CD8-positive, alpha-beta memory T cell (primary cell): ENCODE measurements at regions not wholly inside any gene's neighbourhood (a gene's known extent, or its start where the extent isn't known, plus 50 kb on each side); places are given as distances from the start of the nearest gene placed in this dataset.

Experiments
- CTCF ChIA-PET: fragments of 350-600 bp; sonication (Branson Sonifier 250); formaldehyde crosslinking; loops from one replicate; lab custom pipeline; 2021; ENCODE audit warnings: antibody characterized with exemption; lab: Charles Lee
- POLR2A ChIA-PET: fragments of 350-600 bp; sonication (Branson Sonifier 250); formaldehyde crosslinking; loops from one replicate; lab custom pipeline; 2021; ENCODE audit warnings: antibody characterized with exemption; lab: Charles Lee
- DNase-seq, 5 donors: peaks; one replicate each; pipeline versions ENCODE4 v3.0.0 to v3.0.0-alpha.2; 2020 to 2022; ENCODE audit warnings: mixed read lengths in 1 of 5
- H3K27ac ChIP-seq: one replicate; pipeline ENCODE4 v1.7.0; 2013; ENCODE audit warnings: low read depth, mild to moderate bottlenecking, low read length, moderate library complexity
- H3K27me3 ChIP-seq: 2 replicates; pipeline ENCODE4 v1.7.0; 2013; ENCODE audit warnings: low read length, mild to moderate bottlenecking; ENCODE audit not compliant: insufficient read depth, poor library complexity, severe bottlenecking
- H3K36me3 ChIP-seq: 2 replicates; pipeline ENCODE4 v1.7.0; 2013; ENCODE audit warnings: mild to moderate bottlenecking, low read length, moderate library complexity; ENCODE audit not compliant: insufficient read depth
- H3K4me1 ChIP-seq: 2 replicates; pipeline ENCODE4 v1.7.0; 2013; ENCODE audit warnings: mild to moderate bottlenecking, low read length, moderate library complexity; ENCODE audit not compliant: insufficient read depth
- H3K4me3 ChIP-seq: 2 replicates; pipeline ENCODE4 v1.7.0; 2013; ENCODE audit warnings: mild to moderate bottlenecking, low read length
- H3K9me3 ChIP-seq: 2 replicates; pipeline ENCODE4 v1.7.0; 2013; ENCODE audit warnings: mild to moderate bottlenecking, low read length
- H3K27ac Mint-ChIP-seq, 8 donors: one replicate each; pipeline ENCODE4 v1.8.0; 2020 to 2021; ENCODE audit warnings: mixed read lengths in 8 of 8, mild to moderate bottlenecking in 6 of 8, inconsistent platforms in 3 of 8, moderate library complexity in 3 of 8
- H3K27me3 Mint-ChIP-seq, 2 donors: one replicate each; pipeline ENCODE4 v1.8.0; 2020 to 2021; ENCODE audit warnings: mixed read lengths in 2 of 2, mild to moderate bottlenecking in 1 of 2, moderate library complexity in 1 of 2
- H3K36me3 Mint-ChIP-seq, 3 donors: one replicate each; pipeline ENCODE4 v1.8.0; 2020 to 2021; ENCODE audit warnings: mixed read lengths in 3 of 3, inconsistent platforms in 1 of 3, mild to moderate bottlenecking in 1 of 3
- H3K4me1 Mint-ChIP-seq, 3 donors: one replicate each; pipeline ENCODE4 v1.8.0; 2020 to 2021; ENCODE audit warnings: mixed read lengths in 3 of 3, inconsistent platforms in 1 of 3, mild to moderate bottlenecking in 1 of 3
- H3K4me3 Mint-ChIP-seq, 7 donors: one replicate each; pipeline ENCODE4 v1.8.0; 2020 to 2021; ENCODE audit warnings: mixed read lengths in 7 of 7, mild to moderate bottlenecking in 6 of 7, moderate library complexity in 4 of 7, inconsistent platforms in 2 of 7
- H3K9me3 Mint-ChIP-seq, 5 donors: one replicate each; pipeline ENCODE4 v1.8.0; 2020 to 2022; ENCODE audit warnings: mixed read lengths in 5 of 5, mild to moderate bottlenecking in 3 of 5, moderate library complexity in 2 of 5, inconsistent platforms in 1 of 5

- no peak for DNase-seq
- Histone ChIP-seq H3K27me3 (no peaks in the 10 kb centered on the region), H3K36me3 (no peaks in the 10 kb centered on the region), H3K27ac (no peak overlapping the region), H3K9me3 (no peaks in the 10 kb centered on the region), H3K4me3 (no peak overlapping the region), H3K4me1 (no peaks in the 10 kb centered on the region)
- H3K4me3 Mint-ChIP-seq = no peak overlapping the region
- CTCF ChIA-PET = no interaction called here
- no peaks in the 10 kb centered on the region for H3K4me1 Mint-ChIP-seq
- H3K36me3 Mint-ChIP-seq = peaks cover 0 to under 1% (median 0%) of the 10 kb centered on the region in 3 donors
- H3K9me3 Mint-ChIP-seq = peaks cover 0 to 14% (median 0%) of the 10 kb centered on the region in 5 donors
- H3K27me3 Mint-ChIP-seq = peaks cover 0 to 1% of the 10 kb centered on the region in 2 donors
- no peak overlapping the region for H3K27ac Mint-ChIP-seq
- POLR2A ChIA-PET = no interaction called here
Observed at GRCh38 chr9:82106536-82106935, 118.0 kb downstream of the SPATA31D1 start.

GRCh38 chr9:82108474-82108873 lies 119.9 kb downstream of the SPATA31D1 start:
- Mint-ChIP-seq H3K27ac (no peak overlapping the region), H3K9me3 (peaks cover 0 to 17% (median 0%) of the 10 kb centered on the region in 5 donors), H3K4me3 (no peak overlapping the region), H3K27me3 (no peaks in the 10 kb centered on the region), H3K36me3 (no peaks in the 10 kb centered on the region), H3K4me1 (no peaks in the 10 kb centered on the region)
- Histone ChIP-seq H3K27ac (no peak overlapping the region), H3K36me3 (no peaks in the 10 kb centered on the region), H3K9me3 (no peaks in the 10 kb centered on the region), H3K4me3 (no peak overlapping the region), H3K27me3 (no peaks in the 10 kb centered on the region), H3K4me1 (no peaks in the 10 kb centered on the region)
- DNase-seq = no peak
- ChIA-PET CTCF (no interaction called here), POLR2A (no interaction called here)

- POLR2A ChIA-PET = no interaction called here
- Mint-ChIP-seq H3K9me3 (peaks cover 0 to 17% (median 0%) of the 10 kb centered on the region in 5 donors), H3K4me3 (no peak overlapping the region), H3K4me1 (no peaks in the 10 kb centered on the region), H3K27me3 (no peaks in the 10 kb centered on the region), H3K36me3 (no peaks in the 10 kb centered on the region), H3K27ac (no peak overlapping the region)
- Histone ChIP-seq H3K27ac (no peak overlapping the region), H3K4me3 (no peak overlapping the region), H3K9me3 (no peaks in the 10 kb centered on the region), H3K27me3 (no peaks in the 10 kb centered on the region), H3K36me3 (no peaks in the 10 kb centered on the region), H3K4me1 (no peaks in the 10 kb centered on the region)
- CTCF ChIA-PET = no interaction called here
- DNase-seq = no peak
Observed at GRCh38 chr9:82108941-82109340, 120.4 kb downstream of the SPATA31D1 start.

GRCh38 chr9:82109626-82110025 lies 121.1 kb downstream of the SPATA31D1 start:
- Histone ChIP-seq H3K9me3 (no peaks in the 10 kb centered on the region), H3K27ac (no peak overlapping the region), H3K27me3 (no peaks in the 10 kb centered on the region), H3K4me1 (no peaks in the 10 kb centered on the region), H3K36me3 (no peaks in the 10 kb centered on the region), H3K4me3 (no peak overlapping the region)
- Mint-ChIP-seq H3K36me3 (no peaks in the 10 kb centered on the region), H3K27me3 (no peaks in the 10 kb centered on the region), H3K9me3 (peaks cover 0 to 17% (median under 1%) of the 10 kb centered on the region in 5 donors), H3K4me3 (no peak overlapping the region), H3K4me1 (no peaks in the 10 kb centered on the region), H3K27ac (no peak overlapping the region)
- CTCF ChIA-PET = no interaction called here
- no peak for DNase-seq
- POLR2A ChIA-PET = no interaction called here

GRCh38 chr9:82110881-82111280 lies 122.3 kb downstream of the SPATA31D1 start:
- no peak for DNase-seq
- Histone ChIP-seq H3K27ac (no peak overlapping the region), H3K36me3 (no peaks in the 10 kb centered on the region), H3K4me1 (no peaks in the 10 kb centered on the region), H3K9me3 (no peaks in the 10 kb centered on the region), H3K4me3 (no peak overlapping the region), H3K27me3 (no peaks in the 10 kb centered on the region)
- Mint-ChIP-seq H3K27ac (no peak overlapping the region), H3K4me1 (no peaks in the 10 kb centered on the region), H3K4me3 (no peak overlapping the region), H3K9me3 (peaks cover 0 to 8% (median 3%) of the 10 kb centered on the region in 5 donors), H3K27me3 (no peaks in the 10 kb centered on the region), H3K36me3 (no peaks in the 10 kb centered on the region)
- ChIA-PET CTCF (no interaction called here), POLR2A (no interaction called here)

- CTCF ChIA-PET = no interaction called here
- Mint-ChIP-seq H3K4me3 (no peak overlapping the region), H3K4me1 (no peaks in the 10 kb centered on the region), H3K36me3 (no peaks in the 10 kb centered on the region), H3K27ac (no peak overlapping the region), H3K9me3 (peaks cover 0 to 3% (median 0%) of the 10 kb centered on the region in 5 donors), H3K27me3 (no peaks in the 10 kb centered on the region)
- Histone ChIP-seq H3K4me1 (no peaks in the 10 kb centered on the region), H3K4me3 (no peak overlapping the region), H3K27me3 (no peaks in the 10 kb centered on the region), H3K36me3 (no peaks in the 10 kb centered on the region), H3K9me3 (no peaks in the 10 kb centered on the region), H3K27ac (no peak overlapping the region)
- DNase-seq = no peak
- POLR2A ChIA-PET = no interaction called here
Observed at GRCh38 chr9:82115331-82115730, 126.8 kb downstream of the SPATA31D1 start.

- DNase-seq = no peak
- Mint-ChIP-seq H3K27ac (no peak overlapping the region), H3K9me3 (peaks cover 0 to 3% (median 0%) of the 10 kb centered on the region in 5 donors), H3K36me3 (no peaks in the 10 kb centered on the region), H3K27me3 (no peaks in the 10 kb centered on the region), H3K4me1 (no peaks in the 10 kb centered on the region), H3K4me3 (no peak overlapping the region)
- no peak overlapping the region for H3K4me3 ChIP-seq
- no peaks in the 10 kb centered on the region for H3K27me3 ChIP-seq
- H3K27ac ChIP-seq = no peak overlapping the region
- ChIA-PET POLR2A (no interaction called here), CTCF (no interaction called here)
- no peaks in the 10 kb centered on the region for H3K9me3 ChIP-seq
- no peaks in the 10 kb centered on the region for H3K36me3 ChIP-seq
- H3K4me1 ChIP-seq = no peaks in the 10 kb centered on the region
Observed at GRCh38 chr9:82115900-82116299, 127.3 kb downstream of the SPATA31D1 start.

GRCh38 chr9:82116556-82116955 lies 128.0 kb downstream of the SPATA31D1 start:
- H3K4me3 ChIP-seq = no peak overlapping the region
- Mint-ChIP-seq H3K9me3 (peaks cover 0 to 3% (median 0%) of the 10 kb centered on the region in 5 donors), H3K27ac (no peak overlapping the region), H3K4me3 (no peak overlapping the region), H3K36me3 (no peaks in the 10 kb centered on the region), H3K27me3 (no peaks in the 10 kb centered on the region), H3K4me1 (no peaks in the 10 kb centered on the region)
- CTCF ChIA-PET = no interaction called here
- POLR2A ChIA-PET = no interaction called here
- H3K27me3 ChIP-seq = no peaks in the 10 kb centered on the region
- no peaks in the 10 kb centered on the region for H3K4me1 ChIP-seq
- no peak for DNase-seq
- H3K36me3 ChIP-seq = no peaks in the 10 kb centered on the region
- H3K27ac ChIP-seq = no peak overlapping the region
- no peaks in the 10 kb centered on the region for H3K9me3 ChIP-seq
